GM21360 (cell line): ENCODE measurements at regions not wholly inside any gene's neighbourhood (a gene's known extent, or its start where the extent isn't known, plus 50 kb on each side); places are given as distances from the start of the nearest gene placed in this dataset.
"Not testable (repeated sequence)": the region's sequence is repeated elsewhere in the genome, so short reads cannot be mapped to it uniquely, and the experiment has no call there.

Experiments
- ATAC-seq: cut with Tn5 transposase; IDR thresholded peaks from one replicate; pipeline ENCODE4 v1.9.1; 2021; ENCODE audit warnings: mild to moderate bottlenecking, moderate library complexity; ENCODE audit not compliant: unreplicated experiment

GRCh38 chr9:64370344-64370743, 914.7 kb downstream of the FOXD4L5 start:
- ATAC-seq = not testable (repeated sequence)

GRCh38 chr9:64369644-64370043, 915.4 kb downstream of the FOXD4L5 start:
- ATAC-seq = not testable (repeated sequence)

GRCh38 chr9:64369114-64369513, 915.9 kb downstream of the FOXD4L5 start:
- ATAC-seq = peak; percentile 100

GRCh38 chr9:64368644-64368942, 916.4 kb downstream of the FOXD4L5 start:
- ATAC-seq = not testable (repeated sequence)

GRCh38 chr9:64367826-64368643, 917.0 kb downstream of the FOXD4L5 start:
- ATAC-seq = not testable (repeated sequence)
